ENCODE measurements at regions not wholly inside any gene's neighbourhood (a gene's known extent, or its start where the extent isn't known, plus 50 kb on each side); places are given as distances from the start of the nearest gene placed in this dataset.

- in situ Hi-C loops (cut with HindIII; ENCODE audit: low pct_ligation_motif_present, low pct_unique_long_range_greater_than_20kb, low sequenced_read_pairs), result no loop called here
- peak; percentile 53 for DNase-seq
Observed at GRCh38 chr22:46072110-46072881, 78.0 kb upstream of the PPARA start.

- no peak for DNase-seq
- in situ Hi-C loops (cut with HindIII; ENCODE audit: low pct_ligation_motif_present, low pct_unique_long_range_greater_than_20kb, low sequenced_read_pairs), result no loop called here
Observed at GRCh38 chr22:46072981-46073682, 77.2 kb upstream of the PPARA start.

DNA sequence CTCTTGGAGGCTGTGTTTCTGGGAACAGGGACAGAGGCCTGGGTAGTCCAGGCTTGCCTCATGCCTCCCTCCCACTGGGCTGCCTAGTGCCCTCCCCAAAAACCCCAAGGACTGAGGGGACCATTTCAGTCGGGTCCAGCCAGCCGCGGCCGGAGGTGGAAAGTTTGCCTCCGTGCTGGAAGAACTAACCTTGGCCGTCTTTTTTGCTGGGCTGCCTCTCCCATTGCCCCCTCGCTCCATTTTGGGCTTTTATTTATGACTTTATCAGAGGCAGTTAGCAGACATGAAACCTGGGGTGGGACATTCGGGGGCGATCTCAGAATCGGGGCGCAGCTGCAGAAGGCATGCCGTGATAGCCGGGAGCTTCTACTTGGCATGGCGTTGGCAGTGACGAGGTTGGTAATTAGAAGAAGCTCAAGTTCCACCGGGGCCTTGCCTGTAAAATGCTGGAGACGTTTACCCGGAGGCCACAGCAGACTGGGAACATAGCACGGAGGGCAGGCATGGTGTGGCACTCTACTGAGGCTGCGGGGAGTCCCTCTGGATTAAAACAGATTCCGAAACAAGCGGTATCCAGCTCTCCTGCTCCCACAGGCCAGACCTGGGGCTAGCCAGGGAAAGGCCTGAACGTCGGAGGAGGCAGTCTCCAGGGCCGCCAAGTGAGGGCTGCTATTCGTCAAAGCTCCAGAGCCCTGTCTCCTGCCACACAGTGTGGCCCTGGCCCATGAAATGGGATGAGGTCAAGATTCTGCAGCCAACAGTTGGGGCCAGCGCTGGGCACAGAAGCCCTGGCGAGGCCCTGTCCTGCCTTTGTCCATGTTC, 76.4 kb upstream of the PPARA start:
- no peak for DNase-seq
- in situ Hi-C loops (cut with HindIII; ENCODE audit: low pct_ligation_motif_present, low pct_unique_long_range_greater_than_20kb, low sequenced_read_pairs), result no loop called here

GRCh38 chr22:46074771-46075551, 75.4 kb upstream of the PPARA start:
- in situ Hi-C loops (cut with HindIII; ENCODE audit: low pct_ligation_motif_present, low pct_unique_long_range_greater_than_20kb, low sequenced_read_pairs), result no loop called here
- no peak for DNase-seq

- in situ Hi-C loops (cut with HindIII; ENCODE audit: low pct_ligation_motif_present, low pct_unique_long_range_greater_than_20kb, low sequenced_read_pairs), result no loop called here
- no peak for DNase-seq
Observed at GRCh38 chr22:46075764-46076531, 74.4 kb upstream of the PPARA start.

DNA sequence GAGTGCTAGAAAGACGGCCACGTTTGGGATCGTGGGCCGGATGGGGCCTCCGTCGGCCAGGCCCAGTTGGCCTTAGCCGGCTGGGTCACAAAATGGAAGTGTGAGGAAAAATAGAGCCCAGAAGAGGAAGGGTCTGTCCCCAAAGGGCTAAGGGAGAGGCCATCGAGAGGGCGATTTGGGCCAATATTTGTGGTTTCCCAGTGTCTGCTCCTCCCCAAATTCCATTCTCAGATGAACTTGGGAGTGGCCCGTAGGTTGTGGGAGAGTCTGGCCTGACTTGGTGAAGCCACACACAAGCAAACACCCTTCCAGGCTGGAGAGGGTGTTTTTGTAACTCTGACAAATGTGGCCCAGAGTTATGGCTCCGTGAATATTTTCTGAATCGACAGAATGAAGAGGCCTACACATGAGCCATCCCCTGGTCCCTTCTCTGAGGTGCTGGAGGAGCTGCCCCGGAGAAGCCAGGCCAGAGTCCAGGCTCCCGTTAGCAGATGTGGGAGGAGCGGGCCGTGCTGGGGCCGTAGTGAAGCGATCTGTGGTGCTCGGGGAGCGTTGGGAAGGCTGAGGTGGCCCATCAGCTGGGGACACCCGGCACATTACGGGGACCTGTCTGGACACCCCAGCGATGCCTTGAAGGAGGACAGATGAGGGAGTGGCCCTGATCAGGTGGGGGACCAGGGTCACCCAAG, 73.5 kb upstream of the PPARA start:
- DNase-seq, result no peak
- in situ Hi-C loops (cut with HindIII; ENCODE audit: low pct_ligation_motif_present, low pct_unique_long_range_greater_than_20kb, low sequenced_read_pairs), result no loop called here

DNA sequence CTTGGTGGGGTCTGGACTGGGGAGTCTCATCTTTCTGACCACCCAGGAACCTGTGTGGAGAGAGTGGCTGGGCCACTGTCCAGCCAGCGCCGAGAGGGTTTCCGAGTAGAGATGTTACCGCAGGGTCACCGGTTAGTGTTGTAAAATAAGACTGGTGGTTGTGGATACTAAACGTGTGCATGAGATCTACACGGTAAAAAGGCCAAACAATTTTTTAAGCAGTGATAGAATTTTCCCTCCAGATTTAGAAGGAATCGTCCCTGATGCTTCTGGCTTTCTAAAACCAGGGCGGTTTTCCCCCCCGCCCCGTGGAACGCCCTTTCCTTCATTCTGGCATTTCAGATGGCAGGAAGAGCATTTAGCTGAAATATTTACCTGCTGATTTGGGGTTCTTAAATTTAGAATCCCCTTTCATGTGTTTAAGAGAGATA, 72.6 kb upstream of the PPARA start:
- no peak for DNase-seq
- in situ Hi-C loops (cut with HindIII; ENCODE audit: low pct_ligation_motif_present, low pct_unique_long_range_greater_than_20kb, low sequenced_read_pairs), result no loop called here

GRCh38 chr22:46078241-46079092, 71.9 kb upstream of the PPARA start:
- in situ Hi-C loops (cut with HindIII; ENCODE audit: low pct_ligation_motif_present, low pct_unique_long_range_greater_than_20kb, low sequenced_read_pairs), result no loop called here
- no peak for DNase-seq

- in situ Hi-C loops (cut with HindIII; ENCODE audit: low pct_ligation_motif_present, low pct_unique_long_range_greater_than_20kb, low sequenced_read_pairs), result no loop called here
Observed at GRCh38 chr22:46079093-46079860, 71.0 kb upstream of the PPARA start.

DNA sequence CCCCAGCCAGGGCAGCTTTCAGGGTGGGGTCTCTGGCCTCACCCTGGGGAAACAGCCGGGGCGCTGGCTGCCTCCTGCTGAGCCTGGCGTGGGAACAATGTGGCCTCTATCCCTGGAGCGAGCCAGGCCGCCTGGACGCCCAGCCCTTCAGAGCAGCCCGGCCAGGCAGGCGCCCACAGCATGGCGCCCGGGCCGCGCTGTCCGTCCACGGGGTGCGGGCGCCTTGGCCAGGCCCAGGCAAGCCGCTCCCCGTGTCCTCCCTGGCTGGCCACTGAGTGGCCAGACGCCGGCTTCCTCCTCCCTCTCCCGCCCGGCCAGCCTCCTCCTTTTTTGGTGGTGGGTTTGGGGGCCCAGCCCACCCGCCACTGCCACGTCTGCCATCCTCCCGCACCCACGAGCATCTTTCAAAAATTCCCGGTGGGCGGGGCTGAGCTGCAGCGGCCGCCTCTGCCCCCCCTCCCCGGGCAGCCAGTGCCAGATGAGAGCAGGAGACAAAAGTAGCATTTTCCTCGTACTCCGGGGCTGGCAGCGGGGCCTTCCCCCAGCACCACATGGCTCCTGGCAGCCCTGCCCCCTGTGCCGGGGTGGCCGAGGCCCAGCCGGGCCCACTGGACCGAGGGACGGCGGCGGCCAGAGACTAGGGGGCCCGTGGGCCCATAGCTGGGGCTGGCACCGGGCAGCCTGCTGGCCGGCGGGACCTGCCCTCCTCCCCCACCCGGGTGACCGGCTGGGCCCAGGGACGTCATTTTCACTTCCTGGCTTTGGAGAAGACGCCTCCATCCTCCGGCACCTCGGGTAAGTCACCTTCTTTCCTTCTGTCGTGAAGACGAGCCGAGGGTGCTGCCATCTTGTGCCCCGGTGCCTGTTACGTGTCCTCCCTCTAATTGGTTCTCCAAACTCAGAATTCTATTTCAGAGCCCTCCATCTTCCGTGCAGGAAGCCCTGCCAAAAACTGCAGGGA, 70.2 kb upstream of the PPARA start:
- in situ Hi-C loops (cut with HindIII; ENCODE audit: low pct_ligation_motif_present, low pct_unique_long_range_greater_than_20kb, low sequenced_read_pairs), result no loop called here
- peak; percentile 69 for DNase-seq

More at GRCh38 chr22:46079093-46079860, 71.0 kb upstream of the PPARA start:
- no peak for DNase-seq

GRCh38 chr22:46081036-46081830, 69.1 kb upstream of the PPARA start:
- no peak for DNase-seq

GRCh38 chr22:46081831-46082210, 68.5 kb upstream of the PPARA start:
- in situ Hi-C loops (cut with HindIII; ENCODE audit: low pct_ligation_motif_present, low pct_unique_long_range_greater_than_20kb, low sequenced_read_pairs), result no loop called here
- DNase-seq, result no peak

More at GRCh38 chr22:46081036-46081830, 69.1 kb upstream of the PPARA start:
- in situ Hi-C loops (cut with HindIII; ENCODE audit: low pct_ligation_motif_present, low pct_unique_long_range_greater_than_20kb, low sequenced_read_pairs), result no loop called here

DNA sequence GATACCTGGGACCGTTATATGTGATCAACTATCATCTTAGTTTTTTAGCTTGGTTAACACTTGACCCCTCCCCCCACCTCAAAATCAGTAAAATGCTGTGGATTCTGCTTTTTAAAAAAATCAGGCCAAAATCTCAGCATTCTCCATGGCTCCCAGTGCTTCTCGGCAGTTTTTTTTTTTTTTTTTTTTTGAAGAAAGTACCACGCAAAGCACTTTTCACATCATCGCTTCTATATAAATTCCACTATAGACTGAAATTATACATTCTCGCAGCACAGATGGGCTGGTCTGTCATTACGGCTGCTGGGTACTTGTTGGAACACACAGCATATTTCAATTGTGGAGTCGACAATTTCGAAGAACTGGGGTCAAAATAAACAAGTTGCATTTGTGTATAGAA, 67.7 kb upstream of the PPARA start:
- no peak for DNase-seq
- in situ Hi-C loops (cut with HindIII; ENCODE audit: low pct_ligation_motif_present, low pct_unique_long_range_greater_than_20kb, low sequenced_read_pairs), result no loop called here
